Neuronal stem cell (in vitro differentiated cells): ENCODE measurements at regions not wholly inside any gene's neighbourhood (a gene's known extent, or its start where the extent isn't known, plus 50 kb on each side); places are given as distances from the start of the nearest gene placed in this dataset.

Experiments
- DNase-seq: peaks from one replicate; pipeline ENCODE4 v3.0.0-alpha.2; 2013; ENCODE audit warnings: low spot score
- H2AFZ ChIP-seq: one replicate; pipeline ENCODE4 v1.6.1; 2013; ENCODE audit warnings: mild to moderate bottlenecking, low read length, inconsistent platforms
- H2AK5ac ChIP-seq: 2 replicates; pipeline ENCODE4 v1.6.1; 2013; ENCODE audit warnings: low read depth, mild to moderate bottlenecking, inconsistent platforms, low read length, moderate library complexity, mixed read lengths
- H2BK120ac ChIP-seq: 2 replicates; pipeline ENCODE4 v1.6.1; 2013; ENCODE audit warnings: low read depth, mild to moderate bottlenecking, inconsistent platforms, low read length, moderate library complexity, mixed read lengths
- H2BK12ac ChIP-seq: one replicate; pipeline ENCODE4 v1.6.1; 2013; ENCODE audit warnings: low read length, inconsistent platforms
- H2BK15ac ChIP-seq: 2 replicates; pipeline ENCODE4 v1.6.1; 2013; ENCODE audit warnings: mild to moderate bottlenecking, low read length, inconsistent platforms, mixed read lengths
- H2BK5ac ChIP-seq: one replicate; pipeline ENCODE4 v1.6.1; 2013; ENCODE audit warnings: inconsistent platforms, mild to moderate bottlenecking, low read length, moderate library complexity
- H3K14ac ChIP-seq: one replicate; pipeline ENCODE4 v1.6.1; 2013; ENCODE audit warnings: low read length, inconsistent platforms
- H3K18ac ChIP-seq: 2 replicates; pipeline ENCODE4 v1.6.1; 2013; ENCODE audit warnings: low read length, inconsistent platforms
- H3K23ac ChIP-seq: 2 replicates; pipeline ENCODE4 v1.6.1; 2013; ENCODE audit warnings: low read depth, mild to moderate bottlenecking, mixed read lengths, low read length, inconsistent platforms; ENCODE audit not compliant: poor library complexity
- H3K27ac ChIP-seq: replicated peaks from 3 replicates; pipeline ENCODE4 v1.5.1; 2013; ENCODE audit warnings: low read length, inconsistent platforms
- H3K27me3 ChIP-seq, 3 experiments: 2 replicates each; pipeline ENCODE4 v1.6.1; 2013; ENCODE audit warnings: low read length in 3 of 3, mild to moderate bottlenecking in 2 of 3, inconsistent platforms in 1 of 3, low read depth in 1 of 3, mixed read lengths in 1 of 3, moderate library complexity in 1 of 3; ENCODE audit not compliant: control insufficient read depth in 3 of 3, insufficient read depth in 3 of 3
- H3K36me3 ChIP-seq, 2 donors: replicated peaks in 1 of 2; 2 replicates each; pipeline ENCODE4 v1.6.1; 2013; ENCODE audit warnings: low read length in 2 of 2; ENCODE audit not compliant: control insufficient read depth in 2 of 2, insufficient read depth in 2 of 2
- H3K4ac ChIP-seq: 2 replicates; pipeline ENCODE4 v1.6.1; 2013; ENCODE audit warnings: inconsistent platforms, mild to moderate bottlenecking, low read length, moderate library complexity
- H3K4me1 ChIP-seq, 2 donors: 1 replicate in 1 of 2; 2 replicates in 1 of 2; pipeline ENCODE4 v1.6.1; 2013; ENCODE audit warnings: low read length in 2 of 2, low read depth in 1 of 2; ENCODE audit not compliant: control insufficient read depth in 2 of 2, insufficient read depth in 1 of 2
- H3K4me2 ChIP-seq: one replicate; pipeline ENCODE4 v1.6.1; 2013; ENCODE audit warnings: mild to moderate bottlenecking, low read length, inconsistent platforms; ENCODE audit not compliant: insufficient read depth, poor library complexity, severe bottlenecking
- H3K4me3 ChIP-seq, 2 donors: 2 replicates each; pipeline ENCODE4 v1.5.1; 2013; ENCODE audit warnings: low read length in 2 of 2, mild to moderate bottlenecking in 2 of 2, inconsistent platforms in 1 of 2, moderate library complexity in 1 of 2
- H3K79me1 ChIP-seq: one replicate; pipeline ENCODE4 v1.6.1; 2013; ENCODE audit warnings: low read depth, mild to moderate bottlenecking, inconsistent platforms, low read length, moderate library complexity
- H3K9ac ChIP-seq: one replicate; pipeline ENCODE4 v1.6.1; 2013; ENCODE audit warnings: mild to moderate bottlenecking, low read depth, low read length, inconsistent platforms; ENCODE audit not compliant: poor library complexity
- H3K9me3 ChIP-seq, 2 donors: replicated peaks in 1 of 2; 2 replicates each; pipeline versions ENCODE3 to v1.6.1; 2013; ENCODE audit warnings: low read length in 2 of 2, mild to moderate bottlenecking in 2 of 2, inconsistent platforms in 1 of 2, low read depth in 1 of 2, mixed read lengths in 1 of 2, moderate library complexity in 1 of 2; ENCODE audit not compliant: control insufficient read depth in 2 of 2, insufficient read depth in 1 of 2
- H4K8ac ChIP-seq: one replicate; pipeline ENCODE4 v1.6.1; 2013; ENCODE audit warnings: low read depth, mild to moderate bottlenecking, inconsistent platforms, low read length, moderate library complexity
- H4K91ac ChIP-seq: one replicate; pipeline ENCODE4 v1.6.1; 2013; ENCODE audit warnings: low read length, low read depth, mild to moderate bottlenecking, inconsistent platforms; ENCODE audit not compliant: poor library complexity
- WGBS, 2 donors: extraction: QIAGEN DNeasy Blood & Tissue Kit; methylation state at CpG; one replicate each; pipeline ENCODE4 v1.1.7; 2013; ENCODE audit warnings: missing lambda C conversion rate in 2 of 2, mixed read lengths in 1 of 2; ENCODE audit not compliant: insufficient read length in 2 of 2, insufficient replicate concordance in 1 of 2; ENCODE audit errors: extremely low coverage in 2 of 2; 5-methylcytosine and 5-hydroxymethylcytosine counted together

- H4K91ac ChIP-seq = no peak overlapping the region
- no peak overlapping the region for H3K4ac ChIP-seq
- H2AK5ac ChIP-seq = no peak overlapping the region
- H2BK12ac ChIP-seq = no peak overlapping the region
- no peaks in the 10 kb centered on the region for H3K79me1 ChIP-seq
- H3K36me3 ChIP-seq = no peaks in the 10 kb centered on the region
- H3K9ac ChIP-seq = no peak overlapping the region
- H3K27ac ChIP-seq = no peak overlapping the region
- H3K4me3 ChIP-seq = no peak overlapping the region
- peaks cover 0 to 7% of the 10 kb centered on the region in 2 donors for H3K4me1 ChIP-seq
- H3K18ac ChIP-seq = no peak overlapping the region
- H4K8ac ChIP-seq = no peak overlapping the region
- no peak overlapping the region for H2BK15ac ChIP-seq
- peaks cover 0 to 3% (median 0%) of the 10 kb centered on the region in 3 experiments for H3K27me3 ChIP-seq
- H2AFZ ChIP-seq = no peak overlapping the region
- H2BK120ac ChIP-seq = no peak overlapping the region
- no peak for DNase-seq
- no peaks in the 10 kb centered on the region for H3K9me3 ChIP-seq
- WGBS, 2 donors = no CpG with 5 or more reads among the region's 4 CpGs
- no peak overlapping the region for H2BK5ac ChIP-seq
- H3K23ac ChIP-seq = no peak overlapping the region
- H3K14ac ChIP-seq = no peak overlapping the region
- no peak overlapping the region for H3K4me2 ChIP-seq
Measured at GRCh38 chr1:181984006-181984405, 77.5 kb downstream of the ZNF648 start.

GRCh38 chr1:181981821-181982220, 79.7 kb downstream of the ZNF648 start:
- Histone ChIP-seq H3K18ac (no peak overlapping the region), H2BK15ac (no peak overlapping the region), H3K14ac (no peak overlapping the region), H3K79me1 (no peaks in the 10 kb centered on the region), H2AK5ac (no peak overlapping the region), H4K91ac (no peak overlapping the region), H4K8ac (no peak overlapping the region), H3K9me3 (no peaks in the 10 kb centered on the region), H3K36me3 (no peaks in the 10 kb centered on the region), H3K23ac (no peak overlapping the region), H3K4me3 (no peak overlapping the region), H3K4me2 (no peak overlapping the region), H2BK12ac (no peak overlapping the region), H3K4ac (no peak overlapping the region), H3K27me3 (peaks cover 0 to 3% (median 0%) of the 10 kb centered on the region in 3 experiments), H2AFZ (no peak overlapping the region), H2BK5ac (no peak overlapping the region), H2BK120ac (no peak overlapping the region), H3K27ac (no peak overlapping the region), H3K4me1 (peaks cover 0 to 3% of the 10 kb centered on the region in 2 donors), H3K9ac (no peak overlapping the region)
- no CpG with 5 or more reads among the region's 4 CpGs for WGBS, 2 donors
- no peak for DNase-seq

DNA sequence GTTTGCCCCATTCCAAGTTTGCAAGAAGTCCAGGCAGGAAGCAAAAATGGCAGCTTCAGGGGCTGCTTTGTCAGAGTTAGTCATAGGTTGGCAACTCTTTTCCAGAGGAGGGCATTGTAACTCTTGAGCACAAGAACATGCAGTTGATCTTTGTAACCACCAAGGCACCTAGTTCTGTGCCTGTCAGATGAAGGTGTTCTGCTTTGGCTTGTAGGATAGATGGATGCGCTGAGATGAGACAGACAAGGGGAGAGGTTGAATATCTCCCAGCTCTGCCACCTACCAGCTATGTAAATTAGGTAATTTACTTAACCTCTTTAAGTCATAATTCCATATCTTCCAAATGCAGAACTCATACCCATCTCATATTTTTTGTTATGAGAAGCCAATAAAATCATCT, 89.3 kb downstream of the ZNF648 start:
- Histone ChIP-seq H3K27ac (no peak overlapping the region), H2AK5ac (no peak overlapping the region), H3K9me3 (peaks cover 0 to 2% of the 10 kb centered on the region in 2 donors), H4K91ac (no peak overlapping the region), H2BK12ac (no peak overlapping the region), H3K79me1 (no peaks in the 10 kb centered on the region), H3K14ac (no peak overlapping the region), H3K18ac (no peak overlapping the region), H2BK5ac (no peak overlapping the region), H3K4me2 (no peak overlapping the region), H4K8ac (no peak overlapping the region), H3K9ac (no peak overlapping the region), H3K4ac (no peak overlapping the region), H2BK120ac (no peak overlapping the region), H3K23ac (no peak overlapping the region), H3K36me3 (peaks cover 0 to 1% of the 10 kb centered on the region in 2 donors), H2AFZ (no peak overlapping the region), H2BK15ac (no peak overlapping the region), H3K4me3 (no peak overlapping the region), H3K27me3 (no peaks in the 10 kb centered on the region), H3K4me1 (peaks cover 0 to 1% of the 10 kb centered on the region in 2 donors)
- no peak for DNase-seq
- no CpG with 5 or more reads among the region's 1 CpG for WGBS, 2 donors

DNA sequence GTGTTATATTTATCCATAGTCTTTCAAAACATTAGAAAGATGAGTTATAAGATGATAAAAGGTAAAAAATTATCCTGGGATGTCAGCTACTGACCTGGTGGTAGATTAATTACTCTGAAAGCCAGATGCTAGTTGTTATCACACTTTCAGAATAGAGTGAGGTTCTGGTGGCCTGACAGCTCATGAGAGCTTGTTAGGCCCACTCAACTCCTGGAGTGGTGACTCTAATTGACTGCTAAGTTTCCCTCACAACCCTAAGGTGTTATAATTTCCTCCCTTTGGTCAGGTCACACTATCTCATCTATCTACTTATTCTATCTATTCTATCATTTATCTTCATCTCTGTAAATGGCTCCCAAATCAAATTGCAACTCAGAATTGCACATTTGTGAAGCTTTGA, 90.1 kb downstream of the ZNF648 start:
- no peak for DNase-seq
- Histone ChIP-seq H3K23ac (no peak overlapping the region), H3K36me3 (peaks cover 0 to 1% of the 10 kb centered on the region in 2 donors), H3K4me3 (no peak overlapping the region), H2AFZ (no peak overlapping the region), H3K4me1 (peaks cover 0 to 1% of the 10 kb centered on the region in 2 donors), H3K4me2 (no peak overlapping the region), H4K91ac (no peak overlapping the region), H3K14ac (no peak overlapping the region), H3K4ac (no peak overlapping the region), H3K27ac (no peak overlapping the region), H3K9me3 (peaks cover 0 to 2% of the 10 kb centered on the region in 2 donors), H4K8ac (no peak overlapping the region), H3K79me1 (no peaks in the 10 kb centered on the region), H2BK12ac (no peak overlapping the region), H2BK15ac (no peak overlapping the region), H2AK5ac (no peak overlapping the region), H3K27me3 (no peaks in the 10 kb centered on the region), H3K9ac (no peak overlapping the region), H3K18ac (no peak overlapping the region), H2BK5ac (no peak overlapping the region), H2BK120ac (no peak overlapping the region)
